Endothelial cell of umbilical vein (primary cell): ENCODE measurements at regions not wholly inside any gene's neighbourhood (a gene's known extent, or its start where the extent isn't known, plus 50 kb on each side); places are given as distances from the start of the nearest gene placed in this dataset.

Source experiments
- CTCF ChIP-seq, 2 donors: IDR thresholded peaks; 1 replicate in 1 of 2; 2 replicates in 1 of 2; pipeline ENCODE4 v1.5.1; 2011; ENCODE audit warnings: low read length in 2 of 2, mild to moderate bottlenecking in 2 of 2, moderate library complexity in 2 of 2, control low read depth in 1 of 2, inconsistent platforms in 1 of 2, low read depth in 1 of 2; ENCODE audit not compliant: insufficient read depth in 1 of 2; ENCODE audit errors: extremely low read depth in 1 of 2
- EZH2 ChIP-seq: IDR thresholded peaks from 2 replicates; pipeline ENCODE4 v1.6.1; 2012; ENCODE audit warnings: borderline replicate concordance, low read depth, mild to moderate bottlenecking, moderate library complexity, low read length, inconsistent platforms; ENCODE audit not compliant: severe bottlenecking
- FOS ChIP-seq: IDR thresholded peaks from 2 replicates; pipeline ENCODE4 v1.6.1; 2011; ENCODE audit warnings: mild to moderate bottlenecking, low read length, moderate library complexity, borderline replicate concordance; ENCODE audit not compliant: insufficient read depth
- GATA2 ChIP-seq: IDR thresholded peaks from 2 replicates; pipeline ENCODE4 v1.7.0; 2011; ENCODE audit warnings: low read depth, mild to moderate bottlenecking, moderate library complexity, mixed read lengths, low read length; ENCODE audit not compliant: insufficient read length, insufficient read depth
- POLR2AphosphoS5 ChIP-seq: IDR thresholded peaks from 2 replicates; pipeline ENCODE4 v1.6.1; 2012; ENCODE audit warnings: low read depth, mild to moderate bottlenecking, control low read depth, low read length, moderate library complexity; ENCODE audit not compliant: insufficient read depth

GRCh38 chr10:34899161-34899560, 84.1 kb upstream of the PARD3 start:
- no peak for TF ChIP-seq CTCF (IDR thresholded peaks at IDR 0.05; ENCODE audit: extremely low read depth in 1 of 2, insufficient read depth in 1 of 2, low read depth in 1 of 2, low read length in 2 of 2)
- no peak for TF ChIP-seq GATA2
- no peak for TF ChIP-seq FOS
- TF ChIP-seq POLR2AphosphoS5 = no peak
- TF ChIP-seq EZH2 = no peak
